ENCODE measurements at regions not wholly inside any gene's neighbourhood (a gene's known extent, or its start where the extent isn't known, plus 50 kb on each side); places are given as distances from the start of the nearest gene placed in this dataset.

- no peak for TF ChIP-seq CTCF (conservative IDR thresholded peaks at IDR 0.05; ENCODE audit: low read depth, low read length)
- H3K4me3 ChIP-seq (ENCODE audit: low read depth, low read length): no peak overlapping the region
- DNase-seq (ENCODE audit: low read depth): no peak
Observed at GRCh38 chr1:112232848-112233247, 163.2 kb upstream of the CTTNBP2NL start.

- no peak overlapping the region for H3K4me3 ChIP-seq (ENCODE audit: low read depth, low read length)
- no peak for DNase-seq (ENCODE audit: low read depth)
- no peak for TF ChIP-seq CTCF (conservative IDR thresholded peaks at IDR 0.05; ENCODE audit: low read depth, low read length)
Observed at GRCh38 chr1:112234710-112235109, 161.3 kb upstream of the CTTNBP2NL start.

- DNase-seq (ENCODE audit: low read depth): no peak
Observed at GRCh38 chr1:112237983-112238545, 157.9 kb upstream of the CTTNBP2NL start.

GRCh38 chr1:112239683-112240330, 156.2 kb upstream of the CTTNBP2NL start:
- TF ChIP-seq CTCF (conservative IDR thresholded peaks at IDR 0.05; ENCODE audit: low read depth, low read length): no peak
- no peak overlapping the region for H3K4me3 ChIP-seq (ENCODE audit: low read depth, low read length)
- DNase-seq (ENCODE audit: low read depth): no peak

More at GRCh38 chr1:112237983-112238545, 157.9 kb upstream of the CTTNBP2NL start:
- TF ChIP-seq CTCF (conservative IDR thresholded peaks at IDR 0.05; ENCODE audit: low read depth, low read length): no peak
- no peak overlapping the region for H3K4me3 ChIP-seq (ENCODE audit: low read depth, low read length)

- no peak for DNase-seq (ENCODE audit: low read depth)
- no peak overlapping the region for H3K4me3 ChIP-seq (ENCODE audit: low read depth, low read length)
- TF ChIP-seq CTCF (conservative IDR thresholded peaks at IDR 0.05; ENCODE audit: low read depth, low read length): no peak
Observed at GRCh38 chr1:112242470-112242869, 153.5 kb upstream of the CTTNBP2NL start.

GRCh38 chr1:112244131-112244530, 151.9 kb upstream of the CTTNBP2NL start:
- no peak for TF ChIP-seq CTCF (conservative IDR thresholded peaks at IDR 0.05; ENCODE audit: low read depth, low read length)
- no peak for DNase-seq (ENCODE audit: low read depth)
- no peak overlapping the region for H3K4me3 ChIP-seq (ENCODE audit: low read depth, low read length)

GRCh38 chr1:112245114-112245513, 150.9 kb upstream of the CTTNBP2NL start:
- DNase-seq (ENCODE audit: low read depth): no peak
- TF ChIP-seq CTCF (conservative IDR thresholded peaks at IDR 0.05; ENCODE audit: low read depth, low read length): no peak
- H3K4me3 ChIP-seq (ENCODE audit: low read depth, low read length): no peak overlapping the region
